Thoracic aorta (tissue), 2 donors: ENCODE measurements at regions not wholly inside any gene's neighbourhood (a gene's known extent, or its start where the extent isn't known, plus 50 kb on each side); places are given as distances from the start of the nearest gene placed in this dataset.
"Not testable (repeated sequence)": the region's sequence is repeated elsewhere in the genome, so short reads cannot be mapped to it uniquely, and the experiment has no call there.

Experiments
- ATAC-seq: fragments of 150-250 bp; one replicate; pipeline ENCODE4 v1.8.0; 2017; ENCODE audit warnings: low read depth; ENCODE audit not compliant: insufficient number of reproducible peaks, low FRiP score
- DNase-seq: peaks from one replicate; pipeline ENCODE4 v3.0.0-alpha.2; 2020; ENCODE audit warnings: low spot score
- H3K27ac ChIP-seq, 2 donors: fragments of 200-600 bp; sonication (generic); 1 replicate in 1 of 2; 2 replicates in 1 of 2; pipeline ENCODE4 v1.5.1; 2016; ENCODE audit warnings: mild to moderate bottlenecking in 2 of 2, moderate library complexity in 2 of 2
- H3K27me3 ChIP-seq: fragments of 200-600 bp; sonication (generic); replicated peaks from 2 replicates; pipeline ENCODE4 v1.6.0; 2016; ENCODE audit warnings: mild to moderate bottlenecking; ENCODE audit not compliant: insufficient read depth
- H3K36me3 ChIP-seq: fragments of 200-600 bp; sonication (generic); one replicate; pipeline ENCODE4 v1.5.1; 2016
- H3K4me1 ChIP-seq, 2 donors: fragments of 200-600 bp; sonication (generic); 1 replicate in 1 of 2; 2 replicates in 1 of 2; pipeline versions ENCODE4 v1.5.1 to v1.6.0; 2016; ENCODE audit warnings: low read depth in 2 of 2, mild to moderate bottlenecking in 1 of 2; ENCODE audit not compliant: control insufficient read depth in 1 of 2
- H3K4me3 ChIP-seq: fragments of 200-600 bp; sonication (generic); 2 replicates; pipeline ENCODE4 v1.5.1; 2016; ENCODE audit warnings: mild to moderate bottlenecking
- H3K9me3 ChIP-seq: fragments of 200-600 bp; sonication (generic); 2 replicates; pipeline ENCODE4 v1.5.1; 2016
- TF ChIP-seq, protein P1 (sequence below): fragments of 200-600 bp; sonication (generic); IDR thresholded peaks from one replicate; pipeline ENCODE4 v1.5.1; 2019; ENCODE audit warnings: antibody characterized with exemption

DNA sequence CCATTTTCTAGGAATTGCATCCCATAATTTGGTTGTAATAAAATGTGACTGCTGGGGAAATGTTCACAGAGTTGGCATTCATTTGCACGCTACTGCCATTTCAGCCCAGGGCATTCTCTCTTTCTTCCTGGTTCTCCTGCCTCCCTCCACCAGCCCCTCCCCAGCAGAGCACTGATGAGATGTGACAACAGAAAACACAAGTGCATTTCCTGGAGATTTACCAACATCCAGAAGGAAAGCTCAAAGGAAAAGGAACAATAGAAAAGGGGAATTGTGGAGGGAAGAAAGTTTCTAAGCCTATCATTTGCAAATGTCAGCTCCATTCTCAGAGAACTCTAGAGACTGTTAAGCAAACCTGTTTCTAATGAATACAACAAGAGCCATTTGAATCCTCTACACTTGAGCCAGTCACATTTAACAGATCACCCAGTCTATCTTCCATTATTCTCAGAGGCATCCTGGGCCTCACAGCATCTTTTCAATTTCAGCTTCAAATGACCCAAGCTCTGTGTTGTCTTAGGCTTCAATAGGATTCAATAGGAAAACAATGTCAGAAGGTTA is 395.6 kb upstream of the PBX1 start:
- Histone ChIP-seq H3K4me3 (no peak overlapping the region), H3K4me1 (no peaks in the 10 kb centered on the region), H3K27ac (no peak overlapping the region), H3K36me3 (no peaks in the 10 kb centered on the region), H3K9me3 (no peaks in the 10 kb centered on the region), H3K27me3 (no peaks in the 10 kb centered on the region)
- ATAC-seq (no peak), DNase-seq (no peak)
- TF ChIP-seq, protein P1, sequence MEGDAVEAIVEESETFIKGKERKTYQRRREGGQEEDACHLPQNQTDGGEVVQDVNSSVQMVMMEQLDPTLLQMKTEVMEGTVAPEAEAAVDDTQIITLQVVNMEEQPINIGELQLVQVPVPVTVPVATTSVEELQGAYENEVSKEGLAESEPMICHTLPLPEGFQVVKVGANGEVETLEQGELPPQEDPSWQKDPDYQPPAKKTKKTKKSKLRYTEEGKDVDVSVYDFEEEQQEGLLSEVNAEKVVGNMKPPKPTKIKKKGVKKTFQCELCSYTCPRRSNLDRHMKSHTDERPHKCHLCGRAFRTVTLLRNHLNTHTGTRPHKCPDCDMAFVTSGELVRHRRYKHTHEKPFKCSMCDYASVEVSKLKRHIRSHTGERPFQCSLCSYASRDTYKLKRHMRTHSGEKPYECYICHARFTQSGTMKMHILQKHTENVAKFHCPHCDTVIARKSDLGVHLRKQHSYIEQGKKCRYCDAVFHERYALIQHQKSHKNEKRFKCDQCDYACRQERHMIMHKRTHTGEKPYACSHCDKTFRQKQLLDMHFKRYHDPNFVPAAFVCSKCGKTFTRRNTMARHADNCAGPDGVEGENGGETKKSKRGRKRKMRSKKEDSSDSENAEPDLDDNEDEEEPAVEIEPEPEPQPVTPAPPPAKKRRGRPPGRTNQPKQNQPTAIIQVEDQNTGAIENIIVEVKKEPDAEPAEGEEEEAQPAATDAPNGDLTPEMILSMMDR = no peak

- H3K4me1 ChIP-seq = no peaks in the 10 kb centered on the region
- DNase-seq (no peak), ATAC-seq (no peak)
- no peak overlapping the region for H3K27ac ChIP-seq
- TF ChIP-seq, protein P1 = no peak
- H3K4me3 ChIP-seq = no peak overlapping the region
- no peaks in the 10 kb centered on the region for H3K27me3 ChIP-seq
- H3K36me3 ChIP-seq = no peaks in the 10 kb centered on the region
- H3K9me3 ChIP-seq = no peaks in the 10 kb centered on the region
These were observed 393.5 kb upstream of the PBX1 start for GRCh38 chr1:164165466-164165865.

DNA sequence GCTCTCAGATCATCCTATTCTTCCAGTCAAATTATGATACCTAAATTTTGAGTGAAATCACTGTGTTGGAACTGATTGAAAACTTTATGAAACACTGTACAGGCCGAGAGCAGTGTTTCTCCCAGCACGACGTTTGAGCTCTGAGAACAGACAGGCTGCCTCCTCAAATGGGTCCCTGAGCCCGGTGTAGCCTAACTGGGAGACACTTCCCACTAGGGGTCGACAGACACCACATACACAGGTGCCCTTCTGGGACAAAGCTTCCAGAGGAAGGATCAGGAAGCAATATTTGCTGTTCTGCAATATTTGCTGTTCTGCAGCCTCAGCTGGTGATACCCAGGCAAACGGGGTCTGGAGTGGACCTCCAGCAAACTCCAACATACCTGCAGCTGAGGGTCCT is 392.5 kb upstream of the PBX1 start:
- not testable (repeated sequence) for ATAC-seq, H3K9me3 ChIP-seq, H3K27me3 ChIP-seq, H3K36me3 ChIP-seq, H3K4me1 ChIP-seq, DNase-seq, H3K27ac ChIP-seq, H3K4me3 ChIP-seq
- TF ChIP-seq, protein P1 = peak; percentile 12

DNA sequence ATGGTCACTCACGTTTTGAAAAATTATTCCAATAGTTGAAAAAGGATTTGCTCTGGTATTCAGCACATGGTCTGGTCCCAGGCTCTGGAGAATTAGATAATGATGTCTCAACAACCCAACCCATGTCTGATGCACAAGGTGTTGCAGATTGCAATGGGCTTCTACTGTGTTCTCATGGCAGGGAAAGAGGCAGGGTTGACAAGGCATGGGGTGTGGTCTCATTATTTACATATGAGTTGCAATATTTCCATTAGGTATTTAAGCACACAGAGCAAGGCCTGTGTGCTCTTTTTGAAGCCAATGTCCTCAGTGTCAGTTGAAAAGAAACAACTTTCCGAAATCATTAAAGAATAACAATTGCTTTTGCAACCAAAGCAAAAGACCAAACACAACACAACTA is 381.9 kb upstream of the PBX1 start:
- TF ChIP-seq, protein P1 = no peak
- ATAC-seq = no peak
- Histone ChIP-seq H3K36me3 (no peaks in the 10 kb centered on the region), H3K4me3 (no peak overlapping the region), H3K4me1 (no peaks in the 10 kb centered on the region), H3K27me3 (no peaks in the 10 kb centered on the region), H3K9me3 (no peaks in the 10 kb centered on the region), H3K27ac (no peak overlapping the region)
- no peak for DNase-seq

GRCh38 chr1:164180824-164181223 is 378.2 kb upstream of the PBX1 start:
- TF ChIP-seq, protein P1 = no peak
- no peak overlapping the region for H3K27ac ChIP-seq

More at GRCh38 chr1:164180824-164181223, 378.2 kb upstream of the PBX1 start:
- ATAC-seq (no peak), DNase-seq (no peak)
- Histone ChIP-seq H3K4me3 (no peak overlapping the region), H3K27me3 (no peaks in the 10 kb centered on the region), H3K4me1 (no peaks in the 10 kb centered on the region), H3K36me3 (no peaks in the 10 kb centered on the region), H3K9me3 (no peaks in the 10 kb centered on the region)
